Ascending aorta (tissue), 2 donors: ENCODE measurements at regions not wholly inside any gene's neighbourhood (a gene's known extent, or its start where the extent isn't known, plus 50 kb on each side); places are given as distances from the start of the nearest gene placed in this dataset.

Experiments
- DNase-seq, 2 donors: peaks; one replicate each; pipeline ENCODE4 v3.0.0-alpha.2; 2019; ENCODE audit warnings: low spot score in 2 of 2
- H3K27ac ChIP-seq, 2 donors: fragments of 200-600 bp; sonication (generic); one replicate each; pipeline ENCODE4 v1.5.1; 2016 to 2017; ENCODE audit warnings: mild to moderate bottlenecking in 1 of 2
- H3K27me3 ChIP-seq: fragments of 200-600 bp; sonication (generic); one replicate; pipeline ENCODE4 v1.5.1; 2017
- H3K36me3 ChIP-seq, 2 donors: fragments of 200-600 bp; sonication (generic); one replicate each; pipeline ENCODE4 v1.5.1; 2016
- H3K4me1 ChIP-seq, 2 donors: fragments of 200-600 bp; sonication (generic); one replicate each; pipeline ENCODE4 v1.5.1; 2016 to 2017; ENCODE audit warnings: mild to moderate bottlenecking in 1 of 2
- H3K4me3 ChIP-seq, 2 donors: fragments of 200-600 bp; sonication (generic); one replicate each; pipeline ENCODE4 v1.5.1; 2016 to 2017; ENCODE audit warnings: mild to moderate bottlenecking in 1 of 2
- H3K9me3 ChIP-seq, 2 donors: fragments of 200-600 bp; sonication (generic); one replicate each; pipeline ENCODE4 v1.5.1; 2016
- intact Hi-C: fragments of 100-400 bp; cut with DNase I; formaldehyde crosslinking; loops from one replicate; pipeline ENCODE4 v1.15.1; 2023
- TF ChIP-seq, protein P1 (sequence below), 3 experiments: fragments of 200-600 bp in 2 of 3; fragments of 450-650 bp in 1 of 3; sonication (generic) in 2 of 3; IDR thresholded peaks; one replicate each; pipeline ENCODE4 v1.5.1; 2016 to 2019; ENCODE audit warnings: antibody characterized with exemption in 3 of 3, mild to moderate bottlenecking in 1 of 3, moderate library complexity in 1 of 3

GRCh38 chr5:124514956-124515355, 231.5 kb downstream of the ZNF608 start:
- H3K36me3 ChIP-seq = no peaks in the 10 kb centered on the region
- no peak for DNase-seq

DNA sequence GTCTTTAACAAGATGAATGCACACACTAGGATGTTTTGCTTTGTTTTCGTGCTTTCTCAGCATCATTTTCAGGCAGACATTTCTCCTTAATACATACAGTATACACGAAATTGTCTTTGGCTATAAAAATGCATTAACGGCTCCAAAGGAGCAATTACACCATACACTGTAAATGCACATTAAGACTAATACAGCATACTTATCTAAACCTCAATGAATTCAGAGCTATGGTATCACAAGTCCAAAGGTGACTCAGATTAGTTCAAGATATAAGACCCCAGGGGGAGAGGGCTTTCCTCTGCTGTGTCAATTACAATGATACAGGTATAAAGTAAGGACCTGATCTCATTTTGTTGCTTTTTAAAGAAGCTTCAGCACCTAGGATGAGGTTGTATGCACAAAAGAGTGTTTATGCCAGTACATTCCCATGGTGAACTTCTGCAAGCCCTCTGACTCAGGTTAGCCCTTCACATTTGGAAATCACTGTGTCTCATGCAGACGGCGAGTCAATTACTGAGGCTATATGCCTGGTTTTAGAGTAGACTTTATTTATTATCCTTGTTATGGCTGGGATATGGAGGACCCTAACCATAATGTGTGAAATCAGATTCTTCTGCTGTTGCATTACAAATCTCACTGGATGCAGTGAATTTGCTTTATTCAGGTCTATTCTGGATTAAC, 233.3 kb downstream of the ZNF608 start:
- Histone ChIP-seq H3K27me3 (no peaks in the 10 kb centered on the region), H3K9me3 (no peaks in the 10 kb centered on the region), H3K27ac (no peak overlapping the region), H3K36me3 (no peaks in the 10 kb centered on the region), H3K4me3 (no peak overlapping the region), H3K4me1 (peaks cover 0 to 6% of the 10 kb centered on the region in 2 donors)
- no peak for DNase-seq
- TF ChIP-seq, protein P1, sequence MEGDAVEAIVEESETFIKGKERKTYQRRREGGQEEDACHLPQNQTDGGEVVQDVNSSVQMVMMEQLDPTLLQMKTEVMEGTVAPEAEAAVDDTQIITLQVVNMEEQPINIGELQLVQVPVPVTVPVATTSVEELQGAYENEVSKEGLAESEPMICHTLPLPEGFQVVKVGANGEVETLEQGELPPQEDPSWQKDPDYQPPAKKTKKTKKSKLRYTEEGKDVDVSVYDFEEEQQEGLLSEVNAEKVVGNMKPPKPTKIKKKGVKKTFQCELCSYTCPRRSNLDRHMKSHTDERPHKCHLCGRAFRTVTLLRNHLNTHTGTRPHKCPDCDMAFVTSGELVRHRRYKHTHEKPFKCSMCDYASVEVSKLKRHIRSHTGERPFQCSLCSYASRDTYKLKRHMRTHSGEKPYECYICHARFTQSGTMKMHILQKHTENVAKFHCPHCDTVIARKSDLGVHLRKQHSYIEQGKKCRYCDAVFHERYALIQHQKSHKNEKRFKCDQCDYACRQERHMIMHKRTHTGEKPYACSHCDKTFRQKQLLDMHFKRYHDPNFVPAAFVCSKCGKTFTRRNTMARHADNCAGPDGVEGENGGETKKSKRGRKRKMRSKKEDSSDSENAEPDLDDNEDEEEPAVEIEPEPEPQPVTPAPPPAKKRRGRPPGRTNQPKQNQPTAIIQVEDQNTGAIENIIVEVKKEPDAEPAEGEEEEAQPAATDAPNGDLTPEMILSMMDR (IDR thresholded peaks at IDR 0.05) = no peak
- intact Hi-C loops = loop anchor here (10.0 kb wide), 3 partner anchors 232 to 972 kb away; partner anchors contain the start of gene ZNF608

More at GRCh38 chr5:124514956-124515355, 231.5 kb downstream of the ZNF608 start:
- peaks cover 4 to 15% of the 10 kb centered on the region in 2 donors for H3K4me1 ChIP-seq
- no peak overlapping the region for H3K4me3 ChIP-seq
- intact Hi-C loops = loop anchor here (10.0 kb wide), 3 partner anchors 230 to 970 kb away; partner anchors contain the start of gene ZNF608
- H3K9me3 ChIP-seq = no peaks in the 10 kb centered on the region
- H3K27me3 ChIP-seq = no peaks in the 10 kb centered on the region
- no peak overlapping the region for H3K27ac ChIP-seq
- TF ChIP-seq, protein P1 (IDR thresholded peaks at IDR 0.05) = no peak

GRCh38 chr5:124512236-124512635, 234.2 kb downstream of the ZNF608 start:
- H3K36me3 ChIP-seq = no peaks in the 10 kb centered on the region
- no peaks in the 10 kb centered on the region for H3K9me3 ChIP-seq
- TF ChIP-seq, protein P1 (IDR thresholded peaks at IDR 0.05) = no peak
- H3K27me3 ChIP-seq = no peaks in the 10 kb centered on the region
- H3K4me1 ChIP-seq = peaks cover 0 to 6% of the 10 kb centered on the region in 2 donors
- no peak overlapping the region for H3K27ac ChIP-seq
- DNase-seq = no peak
- intact Hi-C loops = loop anchor here (10.0 kb wide), 3 partner anchors 233 to 973 kb away; partner anchors contain the start of gene ZNF608
- no peak overlapping the region for H3K4me3 ChIP-seq

GRCh38 chr5:124511791-124512190, 234.6 kb downstream of the ZNF608 start:
- no peak for DNase-seq
- TF ChIP-seq, protein P1 (IDR thresholded peaks at IDR 0.05) = no peak
- no peak overlapping the region for H3K27ac ChIP-seq
- H3K4me1 ChIP-seq = peaks cover 0 to 6% of the 10 kb centered on the region in 2 donors
- no peaks in the 10 kb centered on the region for H3K36me3 ChIP-seq
- H3K27me3 ChIP-seq = no peaks in the 10 kb centered on the region
- H3K9me3 ChIP-seq = no peaks in the 10 kb centered on the region
- H3K4me3 ChIP-seq = no peak overlapping the region
- intact Hi-C loops = loop anchor here (10.0 kb wide), 3 partner anchors 233 to 973 kb away; partner anchors contain the start of gene ZNF608

- Histone ChIP-seq H3K27ac (no peak overlapping the region), H3K4me1 (no peaks in the 10 kb centered on the region), H3K4me3 (no peak overlapping the region), H3K27me3 (no peaks in the 10 kb centered on the region), H3K9me3 (no peaks in the 10 kb centered on the region), H3K36me3 (no peaks in the 10 kb centered on the region)
- intact Hi-C loops = no loop called here
- no peak for DNase-seq
- TF ChIP-seq, protein P1 (IDR thresholded peaks at IDR 0.05) = no peak
Measured at GRCh38 chr5:124507688-124508087, 238.8 kb downstream of the ZNF608 start.
